Upper lobe of left lung (tissue), 4 donors: ENCODE measurements at regions not wholly inside any gene's neighbourhood (a gene's known extent, or its start where the extent isn't known, plus 50 kb on each side); places are given as distances from the start of the nearest gene placed in this dataset.

Source experiments
- EP300 ChIP-seq, 4 donors: sonication (generic); formaldehyde crosslinking; IDR thresholded peaks; one replicate each; pipeline ENCODE4 v1.5.1; 2017; ENCODE audit warnings: antibody characterized with exemption in 4 of 4, control low read depth in 2 of 4
- POLR2A ChIP-seq, 4 donors: fragments of 450-650 bp; IDR thresholded peaks; one replicate each; pipeline ENCODE4 v1.5.1; 2016 to 2017; ENCODE audit warnings: antibody characterized with exemption in 4 of 4, mild to moderate bottlenecking in 2 of 4
- POLR2AphosphoS5 ChIP-seq, 2 donors: sonication (generic); formaldehyde crosslinking; IDR thresholded peaks; one replicate each; pipeline ENCODE4 v1.5.1; 2017; ENCODE audit warnings: antibody characterized with exemption in 2 of 2
- TF ChIP-seq, protein P1 (sequence below), 6 experiments: fragments of 450-650 bp in 4 of 6; fragments of 200-600 bp in 2 of 6; sonication (generic) in 2 of 6; IDR thresholded peaks; one replicate each; pipeline ENCODE4 v1.5.1; 2016 to 2019; ENCODE audit warnings: antibody characterized with exemption in 6 of 6

DNA sequence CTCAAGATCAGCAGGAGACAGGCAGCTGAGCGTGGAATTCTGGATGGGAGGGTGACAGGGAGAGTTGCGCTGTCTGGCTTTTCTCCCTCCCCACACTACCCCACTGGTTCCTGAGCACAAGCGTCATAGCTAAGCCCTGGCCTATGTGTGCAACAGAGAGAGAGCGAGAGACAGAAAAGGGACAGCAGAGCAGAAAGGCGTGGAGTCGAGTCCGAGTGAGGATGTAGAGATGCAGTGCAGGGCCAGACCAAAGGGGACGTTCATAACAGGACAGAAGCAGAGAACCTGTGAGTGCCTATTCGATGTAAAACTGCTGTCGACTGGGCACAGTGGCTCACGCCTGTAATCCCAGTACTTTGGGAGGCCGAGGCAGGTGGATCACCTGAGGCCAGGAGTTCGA lies 94.0 kb upstream of the TMEM45B start:
- TF ChIP-seq, protein P1, sequence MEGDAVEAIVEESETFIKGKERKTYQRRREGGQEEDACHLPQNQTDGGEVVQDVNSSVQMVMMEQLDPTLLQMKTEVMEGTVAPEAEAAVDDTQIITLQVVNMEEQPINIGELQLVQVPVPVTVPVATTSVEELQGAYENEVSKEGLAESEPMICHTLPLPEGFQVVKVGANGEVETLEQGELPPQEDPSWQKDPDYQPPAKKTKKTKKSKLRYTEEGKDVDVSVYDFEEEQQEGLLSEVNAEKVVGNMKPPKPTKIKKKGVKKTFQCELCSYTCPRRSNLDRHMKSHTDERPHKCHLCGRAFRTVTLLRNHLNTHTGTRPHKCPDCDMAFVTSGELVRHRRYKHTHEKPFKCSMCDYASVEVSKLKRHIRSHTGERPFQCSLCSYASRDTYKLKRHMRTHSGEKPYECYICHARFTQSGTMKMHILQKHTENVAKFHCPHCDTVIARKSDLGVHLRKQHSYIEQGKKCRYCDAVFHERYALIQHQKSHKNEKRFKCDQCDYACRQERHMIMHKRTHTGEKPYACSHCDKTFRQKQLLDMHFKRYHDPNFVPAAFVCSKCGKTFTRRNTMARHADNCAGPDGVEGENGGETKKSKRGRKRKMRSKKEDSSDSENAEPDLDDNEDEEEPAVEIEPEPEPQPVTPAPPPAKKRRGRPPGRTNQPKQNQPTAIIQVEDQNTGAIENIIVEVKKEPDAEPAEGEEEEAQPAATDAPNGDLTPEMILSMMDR (IDR thresholded peaks at IDR 0.05): no peak
- TF ChIP-seq EP300 (IDR thresholded peaks at IDR 0.05) (no peak), POLR2A (IDR thresholded peaks at IDR 0.05) (no peak), POLR2AphosphoS5 (IDR thresholded peaks at IDR 0.05) (no peak)
